SK-N-SH treated with all-trans-retinoic acid at 6 μM for 48 hours (cell line): ENCODE measurements at regions not wholly inside any gene's neighbourhood (a gene's known extent, or its start where the extent isn't known, plus 50 kb on each side); places are given as distances from the start of the nearest gene placed in this dataset.

Experiments used
- ATAC-seq: fragments of 200-7000 bp; cut with Tn5 transposase; 3 replicates; pipeline ENCODE4 v1.9.1; 2020; ENCODE audit warnings: mild to moderate bottlenecking, moderate library complexity
- CREB5 ChIP-seq: fragments of 250-450 bp; sonication (Bioruptor Pico); IDR thresholded peaks from 2 replicates; pipeline ENCODE4 v1.5.1; 2020; ENCODE audit warnings: low read depth, mild to moderate bottlenecking, moderate library complexity
- CSDC2 ChIP-seq: fragments of 250-450 bp; sonication (Bioruptor Pico); IDR thresholded peaks from 2 replicates; pipeline ENCODE4 v1.5.0; 2020; ENCODE audit warnings: mild to moderate bottlenecking, moderate library complexity
- ESRRG ChIP-seq: fragments of 250-450 bp; sonication (Bioruptor Pico); IDR thresholded peaks from 2 replicates; pipeline ENCODE4 v1.6.1; 2021; ENCODE audit warnings: mild to moderate bottlenecking
- GLIS3 ChIP-seq: fragments of 250-450 bp; sonication (Bioruptor Pico); IDR thresholded peaks from 2 replicates; pipeline ENCODE4 v1.5.0; 2020; ENCODE audit warnings: mild to moderate bottlenecking, moderate library complexity
- ISL1 ChIP-seq: fragments of 250-450 bp; sonication (Bioruptor Pico); IDR thresholded peaks from 2 replicates; pipeline ENCODE4 v2.1.2; 2022; ENCODE audit warnings: mild to moderate bottlenecking, moderate library complexity
- OSR1 ChIP-seq: fragments of 250-450 bp; sonication (Bioruptor Pico); IDR thresholded peaks from 2 replicates; pipeline ENCODE4 v1.8.0; 2022; ENCODE audit warnings: moderate library complexity, mild to moderate bottlenecking, inconsistent platforms
- POU6F1 ChIP-seq: fragments of 250-450 bp; sonication (Bioruptor Pico); IDR thresholded peaks from 2 replicates; pipeline ENCODE4 v1.8.0; 2021; ENCODE audit warnings: low read depth, mild to moderate bottlenecking, moderate library complexity, borderline replicate concordance
- PPARA ChIP-seq: fragments of 250-450 bp; sonication (Bioruptor Pico); IDR thresholded peaks from 2 replicates; pipeline ENCODE4 v1.5.0; 2020; ENCODE audit warnings: mild to moderate bottlenecking, borderline replicate concordance
- RARB ChIP-seq: fragments of 250-450 bp; sonication (Bioruptor Pico); IDR thresholded peaks from 2 replicates; pipeline ENCODE4 v1.8.0; 2021; ENCODE audit warnings: mild to moderate bottlenecking, moderate library complexity
- TCF4 ChIP-seq: fragments of 250-450 bp; sonication (Bioruptor Pico); IDR thresholded peaks from 2 replicates; pipeline ENCODE4 v1.8.0; 2021; ENCODE audit warnings: mild to moderate bottlenecking, moderate library complexity, borderline replicate concordance
- TOX ChIP-seq: fragments of 250-450 bp; sonication (Bioruptor Pico); IDR thresholded peaks from 2 replicates; pipeline ENCODE4 v1.8.0; 2021; ENCODE audit warnings: mild to moderate bottlenecking, moderate library complexity, borderline replicate concordance
- ZC3H10 ChIP-seq: fragments of 250-450 bp; sonication (Bioruptor Pico); IDR thresholded peaks from 2 replicates; pipeline ENCODE4 v1.5.1; 2021; ENCODE audit warnings: mild to moderate bottlenecking, moderate library complexity
- ZFP30 ChIP-seq: fragments of 450-650 bp; formaldehyde crosslinking; IDR thresholded peaks from 2 replicates; pipeline ENCODE4 v1.5.0; 2022; ENCODE audit warnings: mild to moderate bottlenecking, moderate library complexity
- ZNF565 ChIP-seq: fragments of 450-650 bp; formaldehyde crosslinking; conservative IDR thresholded peaks from 2 replicates; pipeline ENCODE4 v1.5.0; 2020; ENCODE audit warnings: low read depth, mild to moderate bottlenecking, moderate library complexity
- ZNF70 ChIP-seq: fragments of 450-650 bp; formaldehyde crosslinking; IDR thresholded peaks from 2 replicates; pipeline ENCODE4 v1.5.0; 2020; ENCODE audit warnings: mild to moderate bottlenecking, moderate library complexity
- ZNF8 ChIP-seq: fragments of 450-650 bp; formaldehyde crosslinking; IDR thresholded peaks from 2 replicates; pipeline ENCODE4 v1.5.0; 2020; ENCODE audit warnings: mild to moderate bottlenecking, moderate library complexity
- TF ChIP-seq, protein P1 (sequence below): fragments of 250-450 bp; sonication (Bioruptor Pico); IDR thresholded peaks from 2 replicates; pipeline ENCODE4 v1.5.0; 2020; ENCODE audit warnings: mild to moderate bottlenecking, moderate library complexity
- TF ChIP-seq, protein P2 (sequence below): fragments of 250-450 bp; sonication (Bioruptor Pico); IDR thresholded peaks from 2 replicates; pipeline ENCODE4 v1.8.0; 2020; ENCODE audit warnings: mild to moderate bottlenecking, moderate library complexity, borderline replicate concordance
- TF ChIP-seq, protein P3 (sequence below): fragments of 250-450 bp; sonication (Bioruptor Pico); IDR thresholded peaks from 2 replicates; pipeline ENCODE4 v1.5.1; 2021; ENCODE audit warnings: mild to moderate bottlenecking, moderate library complexity

GRCh38 chr5:92911293-92911692 lies 669.7 kb downstream of the NR2F1-AS1 start (continued):
- TF ChIP-seq CREB5 (CRISPR knock-in tag) (no peak), PPARA (no peak), ZNF8 (CRISPR knock-in tag) (no peak), ESRRG (CRISPR knock-in tag) (no peak)

GRCh38 chr5:92909602-92909962 lies 671.4 kb downstream of the NR2F1-AS1 start:
- peak; percentile 82 for ATAC-seq
- TF ChIP-seq OSR1 (CRISPR knock-in tag) (no peak), CSDC2 (CRISPR knock-in tag) (no peak), GLIS3 (no peak), ESRRG (CRISPR knock-in tag) (no peak), ISL1 (CRISPR knock-in tag) (no peak), RARB (no peak), TCF4 (CRISPR knock-in tag) (no peak), ZNF565 (CRISPR knock-in tag) (no peak), ZNF70 (CRISPR knock-in tag) (no peak), ZC3H10 (CRISPR knock-in tag) (no peak), ZFP30 (CRISPR knock-in tag) (no peak), TOX (no peak), ZNF8 (CRISPR knock-in tag) (no peak), POU6F1 (CRISPR knock-in tag) (no peak)
- TF ChIP-seq, protein P1, sequence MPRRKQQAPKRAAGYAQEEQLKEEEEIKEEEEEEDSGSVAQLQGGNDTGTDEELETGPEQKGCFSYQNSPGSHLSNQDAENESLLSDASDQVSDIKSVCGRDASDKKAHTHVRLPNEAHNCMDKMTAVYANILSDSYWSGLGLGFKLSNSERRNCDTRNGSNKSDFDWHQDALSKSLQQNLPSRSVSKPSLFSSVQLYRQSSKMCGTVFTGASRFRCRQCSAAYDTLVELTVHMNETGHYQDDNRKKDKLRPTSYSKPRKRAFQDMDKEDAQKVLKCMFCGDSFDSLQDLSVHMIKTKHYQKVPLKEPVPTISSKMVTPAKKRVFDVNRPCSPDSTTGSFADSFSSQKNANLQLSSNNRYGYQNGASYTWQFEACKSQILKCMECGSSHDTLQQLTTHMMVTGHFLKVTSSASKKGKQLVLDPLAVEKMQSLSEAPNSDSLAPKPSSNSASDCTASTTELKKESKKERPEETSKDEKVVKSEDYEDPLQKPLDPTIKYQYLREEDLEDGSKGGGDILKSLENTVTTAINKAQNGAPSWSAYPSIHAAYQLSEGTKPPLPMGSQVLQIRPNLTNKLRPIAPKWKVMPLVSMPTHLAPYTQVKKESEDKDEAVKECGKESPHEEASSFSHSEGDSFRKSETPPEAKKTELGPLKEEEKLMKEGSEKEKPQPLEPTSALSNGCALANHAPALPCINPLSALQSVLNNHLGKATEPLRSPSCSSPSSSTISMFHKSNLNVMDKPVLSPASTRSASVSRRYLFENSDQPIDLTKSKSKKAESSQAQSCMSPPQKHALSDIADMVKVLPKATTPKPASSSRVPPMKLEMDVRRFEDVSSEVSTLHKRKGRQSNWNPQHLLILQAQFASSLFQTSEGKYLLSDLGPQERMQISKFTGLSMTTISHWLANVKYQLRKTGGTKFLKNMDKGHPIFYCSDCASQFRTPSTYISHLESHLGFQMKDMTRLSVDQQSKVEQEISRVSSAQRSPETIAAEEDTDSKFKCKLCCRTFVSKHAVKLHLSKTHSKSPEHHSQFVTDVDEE (CRISPR knock-in tag) = no peak
- TF ChIP-seq, protein P2, sequence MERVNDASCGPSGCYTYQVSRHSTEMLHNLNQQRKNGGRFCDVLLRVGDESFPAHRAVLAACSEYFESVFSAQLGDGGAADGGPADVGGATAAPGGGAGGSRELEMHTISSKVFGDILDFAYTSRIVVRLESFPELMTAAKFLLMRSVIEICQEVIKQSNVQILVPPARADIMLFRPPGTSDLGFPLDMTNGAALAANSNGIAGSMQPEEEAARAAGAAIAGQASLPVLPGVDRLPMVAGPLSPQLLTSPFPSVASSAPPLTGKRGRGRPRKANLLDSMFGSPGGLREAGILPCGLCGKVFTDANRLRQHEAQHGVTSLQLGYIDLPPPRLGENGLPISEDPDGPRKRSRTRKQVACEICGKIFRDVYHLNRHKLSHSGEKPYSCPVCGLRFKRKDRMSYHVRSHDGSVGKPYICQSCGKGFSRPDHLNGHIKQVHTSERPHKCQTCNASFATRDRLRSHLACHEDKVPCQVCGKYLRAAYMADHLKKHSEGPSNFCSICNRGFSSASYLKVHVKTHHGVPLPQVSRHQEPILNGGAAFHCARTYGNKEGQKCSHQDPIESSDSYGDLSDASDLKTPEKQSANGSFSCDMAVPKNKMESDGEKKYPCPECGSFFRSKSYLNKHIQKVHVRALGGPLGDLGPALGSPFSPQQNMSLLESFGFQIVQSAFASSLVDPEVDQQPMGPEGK = no peak

- TF ChIP-seq TOX = no peak
- no peak for TF ChIP-seq ZNF70 (CRISPR knock-in tag)
- no peak for TF ChIP-seq ZFP30 (CRISPR knock-in tag)
- TF ChIP-seq OSR1 (CRISPR knock-in tag) = no peak
- no peak for TF ChIP-seq ESRRG (CRISPR knock-in tag)
- TF ChIP-seq, protein P3, sequence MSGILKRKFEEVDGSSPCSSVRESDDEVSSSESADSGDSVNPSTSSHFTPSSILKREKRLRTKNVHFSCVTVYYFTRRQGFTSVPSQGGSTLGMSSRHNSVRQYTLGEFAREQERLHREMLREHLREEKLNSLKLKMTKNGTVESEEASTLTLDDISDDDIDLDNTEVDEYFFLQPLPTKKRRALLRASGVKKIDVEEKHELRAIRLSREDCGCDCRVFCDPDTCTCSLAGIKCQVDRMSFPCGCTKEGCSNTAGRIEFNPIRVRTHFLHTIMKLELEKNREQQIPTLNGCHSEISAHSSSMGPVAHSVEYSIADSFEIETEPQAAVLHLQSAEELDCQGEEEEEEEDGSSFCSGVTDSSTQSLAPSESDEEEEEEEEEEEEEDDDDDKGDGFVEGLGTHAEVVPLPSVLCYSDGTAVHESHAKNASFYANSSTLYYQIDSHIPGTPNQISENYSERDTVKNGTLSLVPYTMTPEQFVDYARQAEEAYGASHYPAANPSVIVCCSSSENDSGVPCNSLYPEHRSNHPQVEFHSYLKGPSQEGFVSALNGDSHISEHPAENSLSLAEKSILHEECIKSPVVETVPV (CRISPR knock-in tag) = no peak
- no peak for TF ChIP-seq ZC3H10 (CRISPR knock-in tag)
- no peak for TF ChIP-seq ZNF565 (CRISPR knock-in tag)
- ATAC-seq = peak; percentile 30; the same call in 2 of the 3 replicates
Measured at GRCh38 chr5:92908952-92909601, 671.9 kb downstream of the NR2F1-AS1 start.
